ENCODE measurements at regions not wholly inside any gene's neighbourhood (a gene's known extent, or its start where the extent isn't known, plus 50 kb on each side); places are given as distances from the start of the nearest gene placed in this dataset.

GRCh38 chr11:27216270-27217149, 146.5 kb downstream of the CCDC34 start:
- TF ChIP-seq CTCF (IDR thresholded peaks at IDR 0.05; ENCODE audit: poor library complexity, severe bottlenecking), result no peak
- Histone ChIP-seq H3K27me3 (ENCODE audit: insufficient read depth, poor library complexity, severe bottlenecking) (no peaks in the 10 kb centered on the region), H3K36me3 (ENCODE audit: low read depth) (no peaks in the 10 kb centered on the region), H3K9me3 (ENCODE audit: severe bottlenecking) (no peaks in the 10 kb centered on the region), H3K4me3 (ENCODE audit: severe bottlenecking) (no peak overlapping the region), H3K27ac (ENCODE audit: poor library complexity, severe bottlenecking) (no peak overlapping the region), H3K4me1 (ENCODE audit: insufficient read depth, poor library complexity, severe bottlenecking) (peaks cover 14% of the 10 kb centered on the region)
- DNase-seq (ENCODE audit: low spot score) (no peak), ATAC-seq (ENCODE audit: low read depth) (no peak)

- no peak for TF ChIP-seq CTCF (IDR thresholded peaks at IDR 0.05; ENCODE audit: poor library complexity, severe bottlenecking)
- no peak overlapping the region for H3K4me3 ChIP-seq (ENCODE audit: severe bottlenecking)
- no peak for DNase-seq (ENCODE audit: low spot score)
- no peaks in the 10 kb centered on the region for H3K9me3 ChIP-seq (ENCODE audit: severe bottlenecking)
- H3K27ac ChIP-seq (ENCODE audit: poor library complexity, severe bottlenecking), result no peak overlapping the region
- ATAC-seq (ENCODE audit: low read depth), result no peak
- H3K4me1 ChIP-seq (ENCODE audit: insufficient read depth, poor library complexity, severe bottlenecking), result peaks cover 14% of the 10 kb centered on the region
- no peaks in the 10 kb centered on the region for H3K36me3 ChIP-seq (ENCODE audit: low read depth)
- H3K27me3 ChIP-seq (ENCODE audit: insufficient read depth, poor library complexity, severe bottlenecking), result no peaks in the 10 kb centered on the region
Observed at GRCh38 chr11:27215471-27216269, 147.3 kb downstream of the CCDC34 start.

GRCh38 chr11:27214713-27215112, 148.3 kb downstream of the CCDC34 start:
- Histone ChIP-seq H3K36me3 (ENCODE audit: low read depth) (no peaks in the 10 kb centered on the region), H3K27me3 (ENCODE audit: insufficient read depth, poor library complexity, severe bottlenecking) (no peaks in the 10 kb centered on the region), H3K27ac (ENCODE audit: poor library complexity, severe bottlenecking) (no peak overlapping the region), H3K9me3 (ENCODE audit: severe bottlenecking) (no peaks in the 10 kb centered on the region), H3K4me3 (ENCODE audit: severe bottlenecking) (no peak overlapping the region), H3K4me1 (ENCODE audit: insufficient read depth, poor library complexity, severe bottlenecking) (peaks cover 19% of the 10 kb centered on the region)
- TF ChIP-seq CTCF (IDR thresholded peaks at IDR 0.05; ENCODE audit: poor library complexity, severe bottlenecking), result no peak
- DNase-seq (ENCODE audit: low spot score) (no peak), ATAC-seq (ENCODE audit: low read depth) (no peak)

- Histone ChIP-seq H3K4me1 (ENCODE audit: insufficient read depth, poor library complexity, severe bottlenecking) (peaks cover 28% of the 10 kb centered on the region), H3K4me3 (ENCODE audit: severe bottlenecking) (no peak overlapping the region), H3K27ac (ENCODE audit: poor library complexity, severe bottlenecking) (peak overlapping the region; percentile 65), H3K36me3 (ENCODE audit: low read depth) (no peaks in the 10 kb centered on the region), H3K27me3 (ENCODE audit: insufficient read depth, poor library complexity, severe bottlenecking) (no peaks in the 10 kb centered on the region), H3K9me3 (ENCODE audit: severe bottlenecking) (no peaks in the 10 kb centered on the region)
- ATAC-seq (ENCODE audit: low read depth) (peak; percentile 69), DNase-seq (ENCODE audit: low spot score) (no peak)
- no peak for TF ChIP-seq CTCF (IDR thresholded peaks at IDR 0.05; ENCODE audit: poor library complexity, severe bottlenecking)
Observed at GRCh38 chr11:27213232-27213660, 149.8 kb downstream of the CCDC34 start.

Data from RWPE2 (cell line).